ENCODE measurements at regions not wholly inside any gene's neighbourhood (a gene's known extent, or its start where the extent isn't known, plus 50 kb on each side); places are given as distances from the start of the nearest gene placed in this dataset.

GRCh38 chr22:48125416-48125815 is 1363.0 kb downstream of the TBC1D22A start:
- no peak overlapping the region for H3K9ac ChIP-seq (ENCODE audit: low read depth, low read length)
- in situ Hi-C loops (cut with MboI; ENCODE audit: low sequenced_read_pairs), result no loop called here
- no peak overlapping the region for H3K4ac ChIP-seq (ENCODE audit: low read depth, low read length)
- no peaks in the 10 kb centered on the region for H3K9me1 ChIP-seq (ENCODE audit: insufficient read depth, low read length)
- intact Hi-C loops (cut with micrococcal nuclease), result no loop called here
- dilution Hi-C loops (cut with HindIII; ENCODE audit: low sequenced_read_pairs, unreplicated experiment), result no loop called here
- DNase-seq (no peak), ATAC-seq (ENCODE audit: low read depth) (no peak)
- ChIA-PET POLR2A (ENCODE audit: unreplicated experiment) (no interaction called here), CTCF (no interaction called here)
- no peak overlapping the region for H2AFZ ChIP-seq (replicated peaks; ENCODE audit: low read length, poor library complexity)
- no peaks in the 10 kb centered on the region for H3K4me1 ChIP-seq (ENCODE audit: control insufficient read depth, insufficient read depth, low read length)
- no peak for TF ChIP-seq MAFK (IDR thresholded peaks at IDR 0.05; ENCODE audit: low read depth, low read length)
- no peak for TF ChIP-seq RFX5 (IDR thresholded peaks at IDR 0.05; ENCODE audit: low read depth, low read length)
- no peak overlapping the region for H2AK9ac ChIP-seq (replicated peaks; ENCODE audit: low read depth, low read length, poor library complexity)
- H4K8ac ChIP-seq (ENCODE audit: low read depth in 2 of 2, low read length in 2 of 2), result no peak overlapping the region
- H3K23ac ChIP-seq (ENCODE audit: low read depth, low read length), result no peak overlapping the region
- H2BK20ac ChIP-seq (ENCODE audit: low read depth, low read length), result no peak overlapping the region
- no peak overlapping the region for H2BK120ac ChIP-seq (ENCODE audit: low read depth, low read length)
- H3K4me2 ChIP-seq (ENCODE audit: low read depth, low read length), result no peak overlapping the region
- no TSS peak for BruUV-seq (replicated peaks)
- H4K5ac ChIP-seq (ENCODE audit: low read depth, low read length), result no peak overlapping the region
- peaks cover 10% of the 10 kb centered on the region for H3K9me3 ChIP-seq (ENCODE audit: control insufficient read depth, insufficient read depth, low read length)
- H3K14ac ChIP-seq (replicated peaks; ENCODE audit: low read depth, low read length), result no peak overlapping the region
- H3K18ac ChIP-seq (ENCODE audit: low read depth, low read length), result no peak overlapping the region
- no peak overlapping the region for H2BK15ac ChIP-seq (ENCODE audit: low read depth, low read length)
- no peak overlapping the region for H4K91ac ChIP-seq (ENCODE audit: insufficient read depth, low read depth, low read length)
- WGBS, 2 experiments (ENCODE audit: extremely low coverage in 2 of 2, insufficient read length in 1 of 2), result no CpG with 5 or more reads among the region's 3 CpGs
- H2AK5ac ChIP-seq (ENCODE audit: low read depth, low read length), result no peak overlapping the region
- no peaks in the 10 kb centered on the region for H4K20me1 ChIP-seq (ENCODE audit: insufficient read depth, low read length)
- no peaks in the 10 kb centered on the region for H3K36me3 ChIP-seq (ENCODE audit: control insufficient read depth, insufficient read depth, low read length)
- H3K4me3 ChIP-seq (ENCODE audit: insufficient read depth, low read depth, low read length), result no peak overlapping the region
- H3K56ac ChIP-seq (ENCODE audit: extremely low read depth, insufficient read depth, low read length), result no peak overlapping the region
- H3K27me3 ChIP-seq (ENCODE audit: control insufficient read depth, insufficient read depth, low read length), result no peaks in the 10 kb centered on the region
- no peak overlapping the region for H2BK5ac ChIP-seq (ENCODE audit: low read depth, low read length, poor library complexity, severe bottlenecking)
- H3K27ac ChIP-seq (ENCODE audit: insufficient read depth, low read length), result no peak overlapping the region
- no peaks in the 10 kb centered on the region for H3K79me1 ChIP-seq (ENCODE audit: low read depth in 1 of 2, low read length in 2 of 2)

Measured in IMR-90 (cell line).